Ovary (tissue), 3 donors: ENCODE measurements at regions not wholly inside any gene's neighbourhood (a gene's known extent, or its start where the extent isn't known, plus 50 kb on each side); places are given as distances from the start of the nearest gene placed in this dataset.

Source experiments
- CTCF ChIP-seq, 3 donors: fragments of 450-650 bp in 2 of 3; fragments of 200-600 bp in 1 of 3; IDR thresholded peaks; one replicate each; pipeline versions ENCODE4 v1.5.1 to v1.8.0; 2016 to 2022; ENCODE audit warnings: antibody characterized with exemption in 3 of 3, mild to moderate bottlenecking in 1 of 3
- POLR2A ChIP-seq: fragments of 450-650 bp; IDR thresholded peaks from one replicate; pipeline ENCODE4 v1.6.1; 2017; ENCODE audit warnings: antibody characterized with exemption, mild to moderate bottlenecking, moderate library complexity
- donor health status: DM: no; HTN: no; CAD: no.

DNA sequence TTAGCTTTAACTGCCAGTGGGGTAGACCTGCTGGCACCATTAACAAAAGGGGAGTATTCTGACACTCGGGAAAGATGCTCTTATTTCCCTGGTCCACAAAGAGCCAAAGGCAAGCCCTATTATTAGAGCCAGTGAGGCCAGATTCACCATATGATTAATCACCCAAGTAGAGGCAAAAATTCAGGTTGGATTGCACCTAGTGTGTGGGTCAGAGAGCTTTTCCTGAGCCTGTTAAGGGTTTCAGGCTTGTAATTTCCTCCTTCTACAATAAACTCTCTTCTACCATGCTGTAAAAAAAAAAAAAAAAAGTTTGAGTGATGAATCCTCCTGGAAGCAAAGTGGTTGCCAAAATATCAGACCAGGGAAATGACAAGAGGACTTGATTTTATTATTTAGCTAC is 163.5 kb downstream of the MBL2 start:
- TF ChIP-seq CTCF (IDR thresholded peaks at IDR 0.05) (no peak), POLR2A (no peak)
